HG03460 (cell line): ENCODE measurements at regions not wholly inside any gene's neighbourhood (a gene's known extent, or its start where the extent isn't known, plus 50 kb on each side); places are given as distances from the start of the nearest gene placed in this dataset.
A peak's percentile ranks its signal among the peaks of the same experiment; 100 is the strongest.

Source experiments
- ATAC-seq: cut with Tn5 transposase; IDR thresholded peaks from one replicate; pipeline ENCODE4 v1.9.1; 2021; ENCODE audit not compliant: unreplicated experiment

GRCh38 chr18:54716586-54716985 lies 111.7 kb upstream of the RAB27B start:
- no peak for ATAC-seq

GRCh38 chr18:54717673-54718407 lies 110.4 kb upstream of the RAB27B start:
- peak; percentile 86 for ATAC-seq

- peak; percentile 17 for ATAC-seq
Observed at GRCh38 chr18:54718408-54718773, 109.9 kb upstream of the RAB27B start.

GRCh38 chr18:54720620-54721019 lies 107.7 kb upstream of the RAB27B start:
- ATAC-seq: no peak

- no peak for ATAC-seq
Observed at GRCh38 chr18:54726143-54726542, 102.1 kb upstream of the RAB27B start.

- ATAC-seq: no peak
Observed at GRCh38 chr18:54734059-54734458, 94.2 kb upstream of the RAB27B start.

- no peak for ATAC-seq
Observed at GRCh38 chr18:54736981-54737380, 91.3 kb upstream of the RAB27B start.

GRCh38 chr18:54737986-54738385 lies 90.3 kb upstream of the RAB27B start:
- no peak for ATAC-seq

GRCh38 chr18:54739476-54739875 lies 88.8 kb upstream of the RAB27B start:
- no peak for ATAC-seq

- no peak for ATAC-seq
Observed at GRCh38 chr18:54740136-54740846, 88.0 kb upstream of the RAB27B start.

- no peak for ATAC-seq
Observed at GRCh38 chr18:54742120-54742519, 86.2 kb upstream of the RAB27B start.

- ATAC-seq: no peak
Observed at GRCh38 chr18:54742659-54743604, 85.3 kb upstream of the RAB27B start.

- ATAC-seq: no peak
Observed at GRCh38 chr18:54743605-54743995, 84.7 kb upstream of the RAB27B start.

- no peak for ATAC-seq
Observed at GRCh38 chr18:54749291-54749690, 79.0 kb upstream of the RAB27B start.

- no peak for ATAC-seq
Observed at GRCh38 chr18:54750350-54750749, 77.9 kb upstream of the RAB27B start.

- ATAC-seq: no peak
Observed at GRCh38 chr18:54752185-54752584, 76.1 kb upstream of the RAB27B start.

- no peak for ATAC-seq
Observed at GRCh38 chr18:54755456-54755855, 72.8 kb upstream of the RAB27B start.

GRCh38 chr18:54762386-54762785 lies 65.9 kb upstream of the RAB27B start:
- no peak for ATAC-seq

GRCh38 chr18:54764786-54765185 lies 63.5 kb upstream of the RAB27B start:
- ATAC-seq: no peak

GRCh38 chr18:54765636-54766375 lies 62.5 kb upstream of the RAB27B start:
- ATAC-seq: no peak

- no peak for ATAC-seq
Observed at GRCh38 chr18:54766634-54767033, 61.6 kb upstream of the RAB27B start.
